Inflammatory macrophage treated with lipopolysaccharide for 4 hours (primary cell): ENCODE measurements at regions not wholly inside any gene's neighbourhood (a gene's known extent, or its start where the extent isn't known, plus 50 kb on each side); places are given as distances from the start of the nearest gene placed in this dataset.
A peak's percentile ranks its signal among the peaks of the same experiment; 100 is the strongest.
"Not testable (repeated sequence)": the region's sequence is repeated elsewhere in the genome, so short reads cannot be mapped to it uniquely, and the experiment has no call there.

Source experiments
- DNase-seq: peaks from one replicate; pipeline ENCODE4 v3.0.0-alpha.2; 2020

DNA sequence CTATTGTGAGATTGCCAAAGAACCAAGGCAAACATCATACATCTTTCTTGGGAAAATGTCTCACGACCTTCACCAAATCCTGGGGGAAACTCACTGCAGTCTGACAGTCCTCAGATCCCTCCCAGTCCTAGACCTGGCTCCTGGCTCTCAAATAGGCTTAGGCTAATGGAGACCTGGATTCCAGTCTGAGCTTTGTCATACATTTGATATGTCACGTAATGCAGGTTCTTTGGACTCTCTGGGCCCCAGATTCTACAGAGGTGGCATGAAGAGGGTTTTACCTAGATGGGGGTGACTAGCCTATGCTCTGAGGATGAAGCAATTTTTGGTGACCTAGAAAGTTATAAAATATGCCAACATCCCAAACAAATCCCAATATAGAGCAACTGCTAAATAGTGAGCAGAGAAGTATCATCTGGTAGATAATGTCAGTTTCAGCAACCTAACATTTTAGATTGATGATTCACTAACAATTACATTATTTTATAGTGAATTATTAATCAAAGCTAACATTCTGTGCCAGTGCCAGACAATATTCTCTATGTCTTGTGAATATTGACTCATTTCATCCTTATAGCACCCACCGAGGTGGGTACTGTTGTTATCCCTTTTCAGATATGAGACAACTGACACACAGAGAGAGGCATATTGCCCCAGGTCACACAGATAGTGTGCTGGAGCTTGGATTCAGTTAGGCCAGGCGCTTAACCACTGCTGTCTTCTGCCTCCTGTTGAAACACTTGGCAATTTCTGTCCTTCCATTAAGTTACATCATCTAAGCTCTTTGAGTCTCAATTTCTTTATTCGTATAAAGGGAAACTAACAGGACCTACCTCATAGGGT is 195.4 kb upstream of the MAMLD1 start:
- peak; percentile 0 for DNase-seq

DNA sequence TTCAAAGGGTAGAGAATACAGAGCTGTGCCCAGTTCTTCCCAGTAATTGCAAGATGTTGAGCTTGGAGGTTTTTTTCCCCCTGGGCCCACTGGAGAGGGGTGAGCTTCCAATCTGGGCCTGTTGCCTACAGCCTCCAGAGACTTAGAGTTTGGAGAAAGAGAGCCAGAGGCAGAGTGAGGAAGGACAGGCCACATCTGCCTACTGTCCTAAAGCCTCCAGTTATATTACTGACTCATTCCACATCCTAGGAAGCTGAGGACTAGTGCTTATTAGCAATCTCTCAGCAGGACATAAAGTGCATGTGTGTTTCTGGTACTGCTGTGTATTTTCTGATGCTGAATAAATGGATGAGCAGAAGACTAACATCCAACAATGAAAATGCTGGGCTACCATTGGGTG is 181.0 kb upstream of the MAMLD1 start:
- DNase-seq, result no peak

DNA sequence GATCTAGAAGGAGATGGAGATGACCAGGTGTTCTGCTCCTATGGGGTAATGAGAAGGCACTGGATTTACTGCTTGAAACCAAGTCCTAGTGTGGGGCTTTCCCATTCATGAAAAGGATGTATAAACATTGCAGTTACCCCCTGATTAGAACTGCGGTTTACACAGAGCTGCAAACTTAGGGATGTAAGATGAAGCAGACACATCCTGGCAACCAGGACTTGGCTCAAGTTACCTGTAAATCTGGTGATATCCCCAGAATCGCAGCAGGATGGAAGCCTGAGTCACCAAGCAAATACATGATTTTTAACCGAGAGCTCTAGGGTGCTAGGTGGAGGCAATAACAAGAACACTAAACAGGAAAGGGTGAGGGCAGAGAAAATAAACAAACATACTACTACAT is 178.6 kb upstream of the MAMLD1 start:
- no peak for DNase-seq

DNA sequence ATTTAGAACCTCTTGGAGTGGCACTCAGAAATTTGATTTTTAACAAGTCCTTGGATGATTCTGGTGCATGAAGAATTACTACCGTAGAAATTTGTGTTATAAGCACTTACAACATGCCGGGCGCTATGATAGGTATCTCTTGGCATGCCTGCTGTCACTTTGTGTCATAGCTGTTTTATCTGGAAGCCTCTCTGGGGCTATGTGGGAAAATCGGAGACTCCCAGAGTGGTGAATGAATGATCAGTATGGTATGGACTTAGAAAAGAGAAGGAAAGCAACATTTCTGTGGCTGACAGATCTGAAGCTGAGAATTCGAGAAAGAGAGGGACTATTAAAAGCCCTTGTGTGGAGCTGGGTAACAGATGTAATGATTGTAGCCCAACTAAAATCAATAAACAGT is 177.4 kb upstream of the MAMLD1 start:
- DNase-seq, result no peak

DNA sequence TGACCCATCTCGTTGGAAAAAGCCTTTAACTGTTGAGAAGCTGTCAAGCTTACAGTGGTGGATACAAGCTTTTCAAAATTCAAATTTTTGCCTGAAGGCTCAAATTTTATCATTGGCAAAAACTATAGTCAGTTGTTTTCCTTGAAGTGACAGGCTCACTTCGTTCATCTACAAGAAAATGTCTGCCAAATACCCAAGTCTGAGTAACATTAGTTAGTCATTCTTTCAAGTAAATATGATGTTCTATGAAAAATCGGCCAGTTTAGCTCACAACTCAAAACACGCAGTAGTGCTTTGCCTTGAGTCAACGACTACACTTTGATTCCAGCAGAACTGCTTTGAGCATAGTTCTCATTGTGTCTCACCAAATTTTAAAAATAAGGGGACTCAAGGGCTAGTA is 170.3 kb upstream of the MAMLD1 start:
- DNase-seq, result no peak

DNA sequence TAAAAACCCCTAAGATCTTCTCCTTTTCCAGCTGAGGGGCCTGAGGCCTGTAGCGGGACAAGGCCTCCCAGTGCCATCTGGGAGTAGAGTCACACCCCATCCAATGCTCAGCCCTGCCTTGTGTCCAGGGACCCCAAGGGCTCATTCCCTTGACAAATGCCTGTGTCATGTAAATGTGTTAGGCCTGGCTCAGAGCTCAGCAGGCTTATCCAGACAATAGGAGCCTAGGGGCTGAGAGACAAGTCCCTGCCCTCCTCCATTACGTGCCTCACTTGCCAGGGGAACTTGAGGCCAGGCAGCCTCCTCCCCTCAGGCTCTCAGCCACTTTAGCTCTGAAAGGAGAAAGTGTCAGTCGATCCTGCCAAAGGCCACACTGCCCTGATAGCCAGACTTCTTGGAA is 166.8 kb upstream of the MAMLD1 start:
- DNase-seq, result no peak

DNA sequence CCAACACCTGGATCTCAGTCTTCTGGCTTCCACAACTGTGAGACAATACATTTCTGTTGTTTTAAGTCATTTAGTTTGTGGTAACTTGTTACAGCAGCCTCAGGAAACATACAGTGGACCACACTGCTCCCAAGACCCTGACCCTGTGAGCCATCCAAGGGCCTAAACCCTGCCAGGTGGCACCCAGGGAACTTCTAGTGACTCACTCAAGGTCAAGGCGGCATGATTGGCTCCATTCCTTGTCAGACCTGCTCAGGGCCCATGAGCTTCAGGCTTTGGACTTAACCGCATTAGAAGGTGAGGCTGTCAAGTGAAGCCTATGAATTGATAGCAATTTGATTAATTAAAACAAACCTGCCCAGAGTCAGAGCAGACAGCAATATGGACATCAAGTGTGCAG is 165.7 kb upstream of the MAMLD1 start:
- DNase-seq, result no peak

DNA sequence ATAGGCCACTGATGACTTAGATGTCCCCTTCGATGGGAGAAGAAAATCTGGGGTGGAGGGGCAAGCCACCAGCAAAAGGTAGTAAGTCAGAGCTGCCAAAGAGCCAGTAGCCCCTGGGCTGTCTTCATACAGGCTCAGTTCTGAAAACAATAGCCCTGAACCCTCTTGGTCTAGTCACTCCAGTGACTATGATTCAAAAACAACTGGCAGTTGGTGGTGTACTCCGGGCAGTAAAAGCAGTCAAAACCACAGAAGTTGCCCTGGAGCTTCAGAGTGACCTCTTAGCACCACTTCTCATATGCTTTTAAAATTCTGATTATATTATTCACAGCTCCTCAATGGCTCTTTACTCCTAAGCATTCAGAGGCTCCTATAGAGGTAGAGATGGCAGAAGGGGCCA is 164.3 kb upstream of the MAMLD1 start:
- DNase-seq, result no peak

DNA sequence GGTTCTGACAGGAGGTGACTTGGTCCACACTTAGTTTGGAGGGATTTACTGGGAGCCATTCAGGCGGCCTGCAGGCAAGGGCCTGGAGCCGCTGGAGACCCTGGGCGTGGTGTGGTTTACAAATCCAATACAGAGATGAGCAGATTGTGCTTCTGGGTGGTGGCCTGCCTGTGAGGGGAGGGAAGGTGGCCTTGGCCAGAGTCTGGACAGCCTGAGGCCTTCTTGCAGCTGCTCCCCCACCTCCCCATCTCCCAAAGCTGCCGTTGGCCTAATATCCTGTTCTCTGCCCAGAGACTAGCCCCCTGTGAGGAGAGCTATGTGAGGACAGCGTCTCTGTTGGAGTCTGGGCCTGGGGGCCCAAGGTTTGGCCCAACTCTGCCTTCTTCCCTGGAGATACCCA is 163.9 kb upstream of the MAMLD1 start:
- no peak for DNase-seq

DNA sequence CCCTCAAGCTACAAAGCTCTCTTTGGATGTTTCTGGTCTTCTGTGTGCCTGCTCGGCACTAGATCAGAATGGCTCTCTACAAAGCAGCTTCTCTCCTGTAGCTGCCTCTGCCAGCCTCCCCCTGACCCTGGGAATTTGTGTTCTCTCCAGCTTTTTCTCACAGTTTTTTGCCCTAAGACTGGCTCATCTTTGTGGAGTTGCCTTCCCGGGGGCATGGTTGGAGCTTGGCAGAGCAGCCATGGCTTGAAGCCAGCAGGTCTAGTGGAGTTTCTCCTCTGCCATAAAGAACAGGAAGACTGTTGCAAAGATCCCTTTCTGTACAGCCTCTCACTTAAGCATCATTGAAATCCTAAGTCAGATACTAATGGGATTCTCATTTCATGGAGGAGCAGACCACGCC is 163.3 kb upstream of the MAMLD1 start:
- DNase-seq, result no peak

DNA sequence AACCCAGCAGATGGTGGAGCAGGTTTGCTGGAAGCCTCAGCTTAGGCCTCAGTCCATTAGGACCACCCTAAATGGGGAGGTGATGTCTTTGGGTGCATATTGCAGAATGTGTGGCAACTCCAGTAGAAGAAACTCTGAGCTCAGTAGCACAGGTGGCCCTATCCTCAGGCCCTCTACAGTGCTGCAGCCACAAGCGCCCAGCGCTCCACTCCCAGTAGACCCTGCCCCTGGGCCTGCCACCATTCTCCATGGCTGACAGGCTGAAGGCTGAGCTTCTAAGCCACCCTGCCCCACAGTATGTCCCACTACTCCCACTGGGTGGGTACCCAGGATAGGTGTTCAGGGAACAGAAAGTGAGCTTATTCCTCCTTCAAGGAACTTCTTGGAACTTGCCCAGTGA is 162.8 kb upstream of the MAMLD1 start:
- DNase-seq, result no peak

DNA sequence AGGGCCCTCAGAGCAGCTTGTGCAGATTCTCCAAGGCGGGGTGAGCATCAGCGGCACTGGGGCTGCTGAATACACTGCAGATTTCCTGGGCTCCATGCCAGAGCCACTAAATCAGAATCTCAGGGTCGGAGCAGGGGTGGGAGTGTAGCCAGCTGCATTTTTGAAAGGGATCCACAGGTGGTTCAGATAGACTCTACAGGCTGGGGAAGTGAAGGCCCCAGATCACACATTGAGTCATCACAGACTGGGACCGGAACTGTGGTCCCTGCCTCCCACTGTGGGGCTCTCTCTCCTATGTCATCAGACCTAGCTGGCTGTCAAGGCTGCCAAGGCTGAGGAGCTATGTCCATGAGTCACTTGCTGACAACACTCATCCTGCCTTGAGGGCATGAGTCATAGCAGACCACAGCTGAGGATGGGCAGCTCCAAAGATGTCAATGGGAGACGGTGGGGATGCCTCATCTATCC is 162.3 kb upstream of the MAMLD1 start:
- peak; percentile 95 for DNase-seq

DNA sequence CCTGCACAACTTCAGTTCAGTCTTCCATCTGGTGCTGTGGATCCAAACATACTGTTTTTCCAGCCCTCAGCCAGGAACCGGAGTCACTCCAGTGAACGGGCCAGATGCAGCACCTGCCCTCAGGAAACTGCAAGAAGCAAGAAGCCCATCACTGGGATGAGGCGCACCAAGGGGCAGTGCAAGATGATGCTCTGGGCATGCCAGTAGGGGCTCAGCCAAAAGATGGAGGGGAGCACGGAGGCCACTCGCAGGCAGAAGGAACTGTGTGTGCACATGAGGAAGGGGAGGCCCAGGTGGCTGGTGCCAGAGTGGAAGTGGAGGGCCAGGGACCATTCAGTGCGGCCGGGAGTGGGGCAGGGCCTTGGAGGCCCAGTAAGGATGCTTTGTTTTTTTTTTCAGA is 161.7 kb upstream of the MAMLD1 start:
- DNase-seq, result no peak

DNA sequence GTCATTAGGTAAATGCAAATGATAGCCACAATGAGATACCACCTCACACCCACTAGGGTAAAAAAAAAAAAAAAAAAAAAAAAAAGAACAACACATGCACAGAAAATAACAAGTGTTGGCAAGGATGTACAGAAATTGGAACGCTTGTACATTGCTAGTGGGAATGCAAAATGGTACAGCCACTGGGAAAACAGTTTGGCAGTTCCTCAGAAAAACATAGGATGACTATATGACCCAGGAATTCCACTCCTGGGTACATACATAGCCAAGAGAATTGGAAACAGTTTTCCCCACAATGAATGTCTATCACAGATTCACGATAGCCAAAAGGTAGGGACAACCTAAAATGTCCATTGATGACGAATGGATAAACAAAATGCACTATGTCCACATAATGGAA is 161.3 kb upstream of the MAMLD1 start:
- no peak for DNase-seq

DNA sequence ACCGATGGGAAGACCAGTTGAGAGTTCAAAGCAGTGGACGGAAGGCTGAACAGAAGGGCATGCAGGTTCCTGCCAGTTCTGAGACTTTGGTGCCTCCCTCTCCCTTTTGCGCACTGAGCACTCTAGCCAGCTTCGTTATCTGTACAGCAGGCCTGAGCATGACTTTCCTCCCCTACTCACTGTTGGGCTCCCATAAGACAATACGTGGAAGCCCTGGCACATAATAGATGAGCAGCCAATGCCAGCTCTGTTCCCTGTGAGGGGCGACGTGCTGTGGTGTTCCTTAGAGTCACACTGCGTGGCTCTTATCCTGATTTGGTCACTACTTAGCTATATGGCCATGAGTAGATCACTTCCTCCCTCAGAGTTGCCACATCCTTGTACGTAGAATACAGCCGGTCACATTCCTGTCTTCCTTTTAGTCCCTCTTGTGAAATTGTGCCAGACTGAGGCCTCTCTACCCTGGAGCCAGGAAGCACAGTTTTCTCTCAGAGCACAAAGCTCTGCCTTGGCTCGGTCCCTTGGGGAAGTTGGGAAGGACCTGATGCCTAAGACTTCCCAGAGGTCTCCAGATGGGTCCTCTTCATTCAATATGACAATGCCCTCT is 160.4 kb upstream of the MAMLD1 start:
- DNase-seq, result peak; percentile 90

DNA sequence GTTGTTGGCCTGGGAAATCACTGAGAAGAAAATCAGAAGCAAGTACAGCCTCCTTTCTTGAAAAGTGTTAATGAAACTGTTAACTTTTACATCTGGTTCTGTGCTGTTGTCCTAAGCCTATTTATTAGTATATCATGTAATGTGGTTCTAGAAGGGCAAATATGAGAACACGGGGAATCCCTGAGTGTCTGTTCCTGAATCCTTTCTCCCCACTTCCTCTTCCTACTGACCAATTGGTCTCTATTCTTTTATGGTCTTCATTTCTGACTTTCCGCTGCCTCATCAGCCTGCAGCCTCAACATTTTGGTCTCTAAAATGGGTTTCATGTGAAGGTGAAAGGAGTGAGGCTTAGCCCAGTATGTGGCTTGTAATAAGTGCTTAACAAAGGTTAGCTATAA is 159.9 kb upstream of the MAMLD1 start:
- peak; percentile 81 for DNase-seq

DNA sequence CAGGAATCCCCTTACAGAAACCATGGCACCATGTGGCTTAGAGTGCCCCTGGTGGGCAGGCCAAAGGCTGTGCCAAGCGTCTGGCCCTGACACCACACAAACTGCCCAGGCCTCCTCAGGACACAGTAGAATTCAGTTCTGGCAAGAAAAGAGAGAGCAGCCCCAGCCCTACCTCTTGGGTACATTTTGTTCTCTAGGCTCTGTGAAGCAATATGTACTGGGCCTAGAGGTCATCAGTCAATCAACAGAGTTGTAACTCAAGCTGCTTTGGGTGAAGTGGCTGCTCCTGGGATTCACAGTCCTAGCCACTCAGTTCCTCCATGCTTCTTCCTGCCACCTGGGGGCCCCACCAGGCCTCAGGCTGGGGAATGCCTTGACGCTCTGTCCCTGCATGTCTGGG is 158.1 kb upstream of the MAMLD1 start:
- no peak for DNase-seq

DNA sequence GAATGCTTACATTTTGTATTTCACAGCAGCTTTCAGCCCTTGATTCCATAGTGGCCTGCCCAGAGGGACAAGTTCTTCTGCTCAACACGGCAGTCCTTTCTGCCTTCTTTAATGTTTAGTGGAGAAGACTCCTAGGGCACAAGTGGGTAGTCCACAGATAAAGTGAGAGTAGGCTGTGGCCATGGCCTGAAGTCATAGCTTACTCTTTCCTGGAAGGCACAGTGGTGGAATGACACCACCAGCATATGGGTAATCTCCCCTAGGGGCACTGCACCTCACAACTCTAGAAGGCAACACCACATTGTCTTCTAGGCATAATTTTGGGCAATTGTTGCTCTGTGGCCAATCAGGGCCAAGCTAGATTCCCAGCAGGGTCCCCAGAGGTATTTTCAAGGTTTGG is 155.4 kb upstream of the MAMLD1 start:
- no peak for DNase-seq

DNA sequence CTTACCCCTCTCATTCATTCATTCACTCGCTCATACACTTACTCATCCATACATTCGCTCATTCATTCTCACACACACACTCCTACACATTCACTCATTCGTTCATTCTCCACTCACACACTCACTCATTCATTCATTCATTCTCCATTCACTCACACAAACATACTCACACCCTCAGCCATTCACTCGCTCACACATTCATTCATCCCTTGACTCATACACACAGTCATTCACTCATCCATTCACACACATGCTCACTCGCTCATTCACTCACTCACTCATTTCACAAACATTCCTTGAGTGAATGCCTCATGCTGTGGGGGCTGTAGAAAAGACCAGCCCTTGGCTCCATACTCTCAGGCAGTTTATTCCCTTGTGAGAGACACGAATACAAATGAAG is 151.1 kb upstream of the MAMLD1 start:
- no peak for DNase-seq

DNA sequence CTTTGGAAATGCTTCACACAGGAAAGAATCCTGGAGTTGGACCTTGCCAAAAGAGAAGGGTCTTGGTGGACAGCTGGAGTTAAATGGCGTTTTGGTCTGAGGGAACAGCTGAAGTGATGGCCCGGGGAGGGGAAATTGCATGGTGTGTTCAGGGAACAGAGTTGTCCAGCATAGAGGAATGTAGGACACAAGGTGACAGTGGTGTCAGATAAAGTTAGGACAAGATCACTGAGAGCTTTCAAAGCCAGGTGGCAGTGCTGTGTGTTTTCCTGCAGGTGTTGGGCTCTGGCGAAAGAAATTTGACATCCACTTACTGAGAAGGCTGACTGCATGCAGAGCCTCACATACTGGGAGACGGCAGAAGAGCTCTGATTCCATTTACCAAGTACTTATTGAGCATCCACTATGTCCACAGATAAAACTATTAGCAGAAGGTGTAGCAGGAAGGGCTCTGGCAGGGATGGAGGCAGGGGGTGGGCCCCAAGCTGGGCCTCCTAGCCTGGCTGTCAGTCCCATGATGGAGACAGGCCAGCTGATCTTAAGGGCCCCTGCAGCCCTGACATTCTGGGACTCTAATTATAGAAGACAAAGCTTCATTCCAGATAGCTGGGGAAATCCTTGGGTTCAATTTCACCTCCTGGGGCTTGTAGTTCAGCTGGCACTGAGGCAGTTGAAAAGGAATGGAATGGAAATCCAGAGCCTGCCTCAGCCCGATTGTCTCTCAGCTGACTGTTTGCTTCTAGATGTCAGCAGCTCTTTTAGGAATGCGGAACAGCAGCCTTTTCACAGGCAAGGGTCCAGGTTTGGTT is 150.2 kb upstream of the MAMLD1 start:
- no peak for DNase-seq

DNA sequence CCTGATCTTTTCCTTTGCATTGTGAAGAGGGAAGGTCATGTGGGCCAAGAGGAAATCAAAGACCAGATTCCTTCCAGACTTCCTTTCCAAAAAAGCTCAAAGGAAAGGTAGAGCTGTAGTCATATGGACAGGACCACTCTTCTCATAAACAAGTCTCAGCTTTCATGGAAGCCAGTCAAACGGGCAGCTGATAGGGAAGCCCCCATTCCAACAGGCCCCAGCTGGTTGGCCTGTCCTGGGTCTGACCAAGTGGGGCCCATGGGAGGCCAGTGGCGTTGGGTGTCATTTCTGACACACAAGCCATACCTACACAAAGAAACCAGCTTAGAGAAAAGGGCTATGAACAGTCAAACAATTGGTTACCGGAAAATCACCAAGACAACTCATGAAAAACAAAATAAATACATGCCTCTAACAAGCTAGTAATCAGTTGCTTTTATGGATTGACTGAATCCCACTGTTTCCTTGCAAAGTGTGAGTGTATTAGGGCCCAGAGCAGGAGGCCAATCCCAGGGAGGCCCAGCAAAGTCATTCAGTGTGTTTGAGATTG is 149.6 kb upstream of the MAMLD1 start:
- DNase-seq, result no peak

DNA sequence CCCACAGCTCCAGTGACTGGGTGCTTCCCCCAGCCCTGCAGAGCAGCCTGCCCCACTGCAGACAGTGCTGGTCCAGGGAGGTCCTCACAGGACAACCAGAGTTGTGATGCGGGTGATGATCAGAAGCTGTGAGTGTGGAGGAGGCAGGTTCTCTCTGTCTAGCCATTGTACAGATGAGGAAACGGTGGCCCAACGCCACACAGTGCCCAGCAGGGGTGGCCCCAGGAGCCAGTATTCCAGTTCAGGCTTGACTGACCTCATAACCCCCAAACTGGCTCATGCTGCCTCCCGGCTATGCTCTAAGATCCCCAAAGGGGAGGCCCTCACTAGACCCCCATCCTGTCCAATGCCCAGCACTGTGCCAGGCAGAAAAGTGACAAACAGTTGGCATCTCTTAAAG is 147.1 kb upstream of the MAMLD1 start:
- DNase-seq, result not testable (repeated sequence)

DNA sequence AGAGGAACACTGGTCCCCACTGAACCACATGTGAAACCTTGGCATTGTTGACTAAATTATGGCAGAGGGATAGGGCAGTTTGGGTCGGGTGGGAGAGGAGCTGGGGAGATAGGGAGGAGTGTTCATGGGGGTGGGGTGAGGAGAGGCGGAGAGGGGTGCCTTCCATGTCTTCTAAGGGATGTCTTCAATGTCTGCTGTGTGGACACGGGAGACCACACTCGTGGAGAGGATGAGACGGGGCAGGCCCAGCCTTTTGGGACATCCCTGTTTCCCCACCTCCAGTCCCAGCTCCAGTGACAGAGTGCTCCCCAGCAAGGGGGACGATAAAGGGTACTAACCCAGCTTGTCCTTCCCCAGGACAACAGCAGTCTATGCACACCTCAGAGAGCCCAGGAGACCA is 146.4 kb upstream of the MAMLD1 start:
- no peak for DNase-seq

DNA sequence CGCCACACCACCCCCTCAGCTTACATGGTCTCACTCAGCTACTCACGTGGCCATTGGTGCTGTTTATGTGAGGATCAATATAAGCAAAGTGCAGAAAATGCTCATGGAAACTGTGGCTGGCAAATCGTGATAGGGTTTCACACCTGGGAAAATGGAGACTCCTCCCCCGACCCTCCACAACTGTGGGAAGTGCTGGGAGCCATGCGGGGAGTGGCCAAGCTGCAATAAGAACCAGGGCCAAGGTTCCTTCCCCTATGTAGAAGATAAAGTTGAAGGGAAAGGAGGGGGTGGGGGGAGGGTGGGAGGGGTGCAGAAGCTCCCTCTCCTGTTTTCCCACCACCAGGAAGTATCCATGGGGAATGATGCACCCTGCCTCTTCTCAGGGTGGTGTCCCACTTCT is 145.5 kb upstream of the MAMLD1 start:
- no peak for DNase-seq
